Inflammatory macrophage treated with lipopolysaccharide for 4 hours (primary cell): ENCODE measurements at regions not wholly inside any gene's neighbourhood (a gene's known extent, or its start where the extent isn't known, plus 50 kb on each side); places are given as distances from the start of the nearest gene placed in this dataset.

Experiments used
- DNase-seq: peaks from one replicate; pipeline ENCODE4 v3.0.0-alpha.2; 2020

DNA sequence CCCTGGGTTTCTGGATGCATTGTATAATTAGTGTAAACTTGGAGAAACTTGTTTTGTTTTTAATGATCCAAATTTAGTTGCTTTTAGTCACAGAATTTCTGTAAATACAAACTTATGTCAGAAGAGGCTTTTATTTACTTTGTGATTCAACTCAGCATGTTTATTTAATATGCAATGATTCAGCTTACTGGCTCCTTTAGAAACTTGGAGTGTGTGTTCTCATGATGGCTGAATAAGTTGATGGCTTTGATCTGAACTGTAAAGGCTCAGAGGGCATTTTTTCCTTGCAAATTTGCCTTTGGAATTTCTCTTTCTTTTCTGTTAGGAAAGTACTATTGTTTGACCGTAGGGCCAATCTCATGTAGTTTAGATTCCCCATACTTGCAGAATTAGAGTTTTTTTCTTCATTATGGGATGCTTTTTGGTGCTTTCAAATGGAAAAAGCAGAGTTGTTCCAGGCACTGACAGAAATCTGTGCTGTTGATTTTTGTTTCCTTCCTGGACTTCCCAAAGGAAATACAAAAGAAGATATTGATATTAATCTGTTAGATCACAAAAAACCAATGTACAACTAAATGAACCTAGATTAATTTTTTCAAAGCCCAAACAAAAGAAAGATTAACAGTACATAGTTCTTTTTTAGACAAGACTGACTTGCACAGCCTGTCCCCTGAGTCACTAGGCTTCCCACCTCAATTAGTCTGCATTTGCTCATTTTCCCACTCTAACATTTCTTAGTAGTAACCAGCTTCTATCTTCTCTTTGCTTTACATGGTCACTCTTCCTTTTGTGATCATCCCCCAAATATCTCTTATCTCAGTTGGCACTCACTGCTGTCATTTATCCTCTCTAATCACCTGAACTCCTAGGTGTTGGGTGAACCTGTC is 96.8 kb upstream of the AGR3 start:
- DNase-seq: no peak

GRCh38 chr7:16980539-16980938 is 98.8 kb upstream of the AGR3 start:
- no peak for DNase-seq

- DNase-seq: peak; percentile 39
These were observed 101.0 kb upstream of the AGR3 start for GRCh38 chr7:16982640-16983350.

GRCh38 chr7:16984375-16984774 is 102.6 kb upstream of the AGR3 start:
- DNase-seq: no peak

- DNase-seq: no peak
These were observed 103.8 kb upstream of the AGR3 start for GRCh38 chr7:16985621-16986020.

DNA sequence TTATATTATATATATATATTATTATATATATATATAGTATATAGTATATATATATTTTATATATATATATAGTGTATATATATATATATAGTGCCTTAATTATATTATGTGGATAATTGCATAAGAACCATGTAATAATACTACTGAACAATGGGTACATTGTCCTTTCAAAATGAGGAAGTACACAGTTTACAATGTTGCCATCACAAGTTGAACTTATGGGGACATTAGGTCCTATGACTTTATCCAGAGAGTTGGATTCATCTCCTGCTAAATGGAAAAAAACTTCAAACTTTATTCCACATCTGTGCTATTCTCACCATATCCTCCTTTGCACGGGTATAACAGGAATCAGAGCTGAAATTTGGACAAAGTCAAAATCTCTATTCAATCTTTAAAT is 105.0 kb upstream of the AGR3 start:
- DNase-seq: peak; percentile 62

DNA sequence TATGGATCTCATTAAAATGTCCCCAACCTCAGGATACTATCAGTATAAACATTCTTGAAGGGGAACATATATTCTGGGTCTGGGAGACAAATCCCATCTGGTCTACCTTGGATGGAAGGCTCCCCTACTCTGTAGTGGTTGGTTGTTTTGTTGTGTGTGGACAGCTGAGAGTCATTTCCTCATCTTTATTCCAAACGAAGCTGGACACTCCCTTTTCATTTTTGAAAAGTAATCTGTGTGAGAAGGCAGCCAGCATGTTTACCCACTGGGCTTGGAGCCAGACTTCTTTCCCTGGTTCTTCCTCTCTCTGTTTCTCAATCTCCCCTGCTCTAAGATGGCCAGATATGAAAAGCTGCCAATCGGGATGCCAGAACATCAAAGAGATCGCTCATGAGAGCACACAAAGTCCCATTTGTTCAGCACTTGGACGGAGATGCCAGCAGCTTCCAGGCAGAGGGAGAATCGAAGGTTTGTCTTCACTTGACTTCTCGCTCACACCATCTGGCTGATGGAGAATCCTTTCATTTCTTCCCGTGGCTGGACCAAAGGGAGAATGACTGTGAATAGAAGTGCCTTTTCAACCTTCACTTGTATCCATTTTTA is 108.1 kb upstream of the AGR3 start:
- DNase-seq: peak; percentile 29

- no peak for DNase-seq
These were observed 109.8 kb upstream of the AGR3 start for GRCh38 chr7:16991551-16991950.

DNA sequence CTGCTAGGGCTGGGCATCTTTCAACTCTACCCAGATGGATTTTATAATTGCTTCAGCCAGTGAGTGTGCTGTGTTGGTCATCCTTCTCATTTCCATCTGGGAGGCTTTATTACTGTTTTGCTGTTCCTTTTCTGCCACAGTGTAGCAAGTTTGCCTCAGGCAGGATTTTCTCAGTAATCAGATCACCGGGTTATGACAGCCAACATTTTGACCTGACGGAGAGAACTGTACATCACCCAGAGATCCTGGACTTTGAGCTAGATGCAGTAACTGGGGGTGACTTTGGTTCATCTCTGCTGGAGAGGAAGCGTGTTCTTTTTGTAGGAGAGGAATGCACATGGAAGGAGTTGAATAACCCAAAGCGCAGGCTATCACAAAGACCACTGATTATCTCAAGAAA is 111.8 kb upstream of the AGR3 start:
- DNase-seq: no peak

GRCh38 chr7:16998481-16999051 is 116.8 kb upstream of the AGR3 start:
- DNase-seq: no peak

GRCh38 chr7:16999541-17000267 is 117.9 kb upstream of the AGR3 start:
- peak; percentile 67 for DNase-seq

GRCh38 chr7:17005271-17005670 is 123.5 kb upstream of the AGR3 start:
- peak; percentile 47 for DNase-seq

- DNase-seq: no peak
These were observed 126.1 kb upstream of the AGR3 start for GRCh38 chr7:17007841-17008240.

- DNase-seq: peak; percentile 91
These were observed 127.4 kb upstream of the AGR3 start for GRCh38 chr7:17009007-17009719.

- no peak for DNase-seq
These were observed 128.2 kb upstream of the AGR3 start for GRCh38 chr7:17009933-17010332.

GRCh38 chr7:17010637-17011300 is 129.0 kb upstream of the AGR3 start:
- no peak for DNase-seq

- DNase-seq: peak; percentile 33
These were observed 131.4 kb upstream of the AGR3 start for GRCh38 chr7:17013204-17013603.

DNA sequence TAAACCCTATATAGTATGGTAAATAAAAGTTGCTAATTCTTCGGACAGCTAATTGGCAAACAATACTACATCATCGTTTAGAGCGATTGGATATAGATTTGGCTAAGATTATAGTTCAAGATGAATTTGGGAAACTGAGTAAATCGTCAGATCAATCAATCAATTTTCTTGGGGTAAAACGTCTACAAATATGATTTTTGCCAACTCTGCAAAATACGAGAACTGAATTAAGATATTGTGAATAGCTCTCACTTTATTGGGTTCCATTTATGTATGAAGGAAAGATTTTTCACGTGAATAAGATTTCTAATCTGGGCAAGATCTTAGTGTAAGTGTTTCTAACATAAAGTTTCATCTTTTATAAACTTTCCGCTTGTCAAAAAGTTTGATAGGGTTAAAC is 132.9 kb upstream of the AGR3 start:
- no peak for DNase-seq

GRCh38 chr7:17015598-17016031 is 133.8 kb upstream of the AGR3 start:
- DNase-seq: no peak

DNA sequence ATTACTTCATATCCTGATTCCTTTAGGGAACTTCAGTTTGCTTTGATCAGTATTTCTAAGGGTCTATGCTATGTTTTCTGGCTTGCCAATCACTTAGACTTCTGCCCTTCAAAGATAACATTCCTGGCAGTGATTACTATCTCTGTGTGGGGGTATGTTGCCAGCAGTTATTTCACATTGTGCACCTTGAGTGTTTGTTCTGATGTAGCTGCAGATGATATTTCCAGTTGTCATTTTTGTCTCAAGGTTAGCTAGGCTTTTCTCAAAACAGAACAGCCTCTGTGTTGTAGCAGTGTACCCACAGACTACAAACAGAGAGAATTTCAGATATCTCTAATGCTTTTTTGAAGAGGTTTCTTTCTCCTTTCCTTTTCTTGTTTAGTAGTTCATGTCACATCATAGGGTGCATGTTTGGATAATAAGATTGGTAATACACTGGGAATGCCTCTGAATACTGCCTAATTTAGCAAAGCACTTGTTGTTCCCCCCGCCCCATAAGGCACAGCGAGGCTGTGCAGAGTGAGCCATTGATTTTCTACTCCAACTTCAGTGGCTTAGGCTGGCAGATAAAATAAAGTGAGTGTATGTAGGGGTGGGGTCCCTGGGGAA is 134.7 kb upstream of the AGR3 start:
- DNase-seq: no peak

DNA sequence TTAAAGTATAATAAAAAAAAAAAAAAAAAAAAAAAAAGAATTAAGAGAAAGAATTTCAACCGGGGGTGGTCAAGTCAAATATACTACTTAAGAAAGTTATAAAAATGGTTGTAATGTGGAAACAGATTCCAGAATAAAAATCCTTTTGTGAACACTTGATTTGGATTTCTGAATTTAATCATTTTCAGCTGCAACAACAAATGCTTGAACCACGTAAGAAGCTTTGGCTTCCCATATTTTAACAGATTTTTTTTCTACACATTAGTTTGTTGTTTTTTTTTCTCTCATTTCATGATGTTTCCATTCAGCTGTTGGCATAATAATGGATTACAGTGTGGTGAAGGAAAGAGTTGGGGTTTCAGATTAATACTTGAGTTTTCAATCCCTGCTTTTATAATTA is 137.3 kb upstream of the AGR3 start:
- DNase-seq: no peak
